WERI-Rb-1 (cell line): ENCODE measurements at regions not wholly inside any gene's neighbourhood (a gene's known extent, or its start where the extent isn't known, plus 50 kb on each side); places are given as distances from the start of the nearest gene placed in this dataset.

ENCODE experiments used
- DNase-seq: peaks from one replicate; pipeline ENCODE4 v3.0.0-alpha.2; 2020
- H3K27ac ChIP-seq: fragments of 250-450 bp; sonication (Bioruptor Pico); 2 replicates; pipeline ENCODE4 v1.5.1; 2020; ENCODE audit warnings: mild to moderate bottlenecking, moderate library complexity
- H3K27me3 ChIP-seq: fragments of 250-450 bp; sonication (Bioruptor Pico); 2 replicates; pipeline ENCODE4 v1.5.1; 2021; ENCODE audit warnings: mild to moderate bottlenecking, low read depth, moderate library complexity; ENCODE audit not compliant: insufficient read depth, severe bottlenecking
- H3K36me3 ChIP-seq: fragments of 250-450 bp; sonication (Bioruptor Pico); 2 replicates; pipeline ENCODE4 v1.5.1; 2020; ENCODE audit warnings: mild to moderate bottlenecking, moderate library complexity
- H3K4me3 ChIP-seq: 2 replicates; pipeline ENCODE4 v1.5.1; 2011; ENCODE audit warnings: low read depth, mild to moderate bottlenecking, control low read depth, low read length
- H3K9me3 ChIP-seq: fragments of 250-450 bp; sonication (Bioruptor Pico); 2 replicates; pipeline ENCODE4 v1.5.1; 2021; ENCODE audit warnings: mild to moderate bottlenecking, moderate library complexity; ENCODE audit not compliant: severe bottlenecking
- TF ChIP-seq, protein P1 (sequence below): IDR thresholded peaks from 2 replicates; pipeline ENCODE4 v1.5.1; 2011; ENCODE audit warnings: low read depth, mild to moderate bottlenecking, control low read depth, inconsistent platforms, low read length

DNA sequence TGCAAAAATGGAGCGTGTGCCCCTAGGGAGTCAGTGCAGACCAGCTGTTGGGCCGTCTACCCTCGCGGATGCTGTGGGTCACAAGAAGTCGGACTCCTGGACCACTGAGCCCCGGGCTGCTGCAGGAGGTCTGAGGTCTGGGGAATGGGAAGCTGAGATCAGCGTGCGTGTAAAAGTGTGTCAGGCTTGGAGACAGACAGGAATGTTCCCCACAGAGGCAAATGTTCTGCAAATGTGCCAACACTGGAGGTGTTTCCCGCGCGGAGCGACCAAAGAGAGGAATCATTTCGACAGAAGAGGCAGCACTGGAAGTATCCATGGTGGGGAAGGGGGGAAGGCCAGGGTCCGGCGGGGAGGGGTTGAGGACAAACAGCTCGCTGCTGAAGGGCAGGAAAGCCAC lies 643.8 kb upstream of the MGMT start:
- H3K27me3 ChIP-seq = peaks cover 7% of the 10 kb centered on the region
- no peak for DNase-seq
- H3K27ac ChIP-seq = no peak overlapping the region
- no peak overlapping the region for H3K4me3 ChIP-seq
- TF ChIP-seq, protein P1, sequence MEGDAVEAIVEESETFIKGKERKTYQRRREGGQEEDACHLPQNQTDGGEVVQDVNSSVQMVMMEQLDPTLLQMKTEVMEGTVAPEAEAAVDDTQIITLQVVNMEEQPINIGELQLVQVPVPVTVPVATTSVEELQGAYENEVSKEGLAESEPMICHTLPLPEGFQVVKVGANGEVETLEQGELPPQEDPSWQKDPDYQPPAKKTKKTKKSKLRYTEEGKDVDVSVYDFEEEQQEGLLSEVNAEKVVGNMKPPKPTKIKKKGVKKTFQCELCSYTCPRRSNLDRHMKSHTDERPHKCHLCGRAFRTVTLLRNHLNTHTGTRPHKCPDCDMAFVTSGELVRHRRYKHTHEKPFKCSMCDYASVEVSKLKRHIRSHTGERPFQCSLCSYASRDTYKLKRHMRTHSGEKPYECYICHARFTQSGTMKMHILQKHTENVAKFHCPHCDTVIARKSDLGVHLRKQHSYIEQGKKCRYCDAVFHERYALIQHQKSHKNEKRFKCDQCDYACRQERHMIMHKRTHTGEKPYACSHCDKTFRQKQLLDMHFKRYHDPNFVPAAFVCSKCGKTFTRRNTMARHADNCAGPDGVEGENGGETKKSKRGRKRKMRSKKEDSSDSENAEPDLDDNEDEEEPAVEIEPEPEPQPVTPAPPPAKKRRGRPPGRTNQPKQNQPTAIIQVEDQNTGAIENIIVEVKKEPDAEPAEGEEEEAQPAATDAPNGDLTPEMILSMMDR = no peak
- no peaks in the 10 kb centered on the region for H3K9me3 ChIP-seq
- H3K36me3 ChIP-seq = no peaks in the 10 kb centered on the region

DNA sequence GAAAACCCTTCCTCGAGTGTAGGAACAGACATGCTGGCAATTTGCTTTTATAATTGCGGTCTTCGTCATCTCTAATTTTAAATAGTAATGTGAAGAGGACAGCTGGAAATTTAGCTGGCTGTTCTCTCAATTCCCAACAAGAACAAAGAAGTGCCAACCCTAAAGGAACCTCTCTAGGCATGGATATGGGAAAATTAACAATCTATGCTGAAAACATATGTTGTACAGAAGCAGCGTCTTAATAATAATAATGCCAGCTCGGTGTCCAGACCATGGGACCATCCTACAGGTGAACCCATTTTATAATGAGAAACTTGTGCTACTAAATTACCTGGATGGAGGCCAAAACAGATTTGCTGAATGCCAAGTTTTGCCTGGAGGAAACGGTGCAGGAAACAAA lies 641.4 kb upstream of the MGMT start:
- no peak for DNase-seq
- Histone ChIP-seq H3K36me3 (no peaks in the 10 kb centered on the region), H3K27me3 (peaks cover 10% of the 10 kb centered on the region), H3K9me3 (no peaks in the 10 kb centered on the region), H3K4me3 (no peak overlapping the region), H3K27ac (no peak overlapping the region)
- TF ChIP-seq, protein P1 = no peak

DNA sequence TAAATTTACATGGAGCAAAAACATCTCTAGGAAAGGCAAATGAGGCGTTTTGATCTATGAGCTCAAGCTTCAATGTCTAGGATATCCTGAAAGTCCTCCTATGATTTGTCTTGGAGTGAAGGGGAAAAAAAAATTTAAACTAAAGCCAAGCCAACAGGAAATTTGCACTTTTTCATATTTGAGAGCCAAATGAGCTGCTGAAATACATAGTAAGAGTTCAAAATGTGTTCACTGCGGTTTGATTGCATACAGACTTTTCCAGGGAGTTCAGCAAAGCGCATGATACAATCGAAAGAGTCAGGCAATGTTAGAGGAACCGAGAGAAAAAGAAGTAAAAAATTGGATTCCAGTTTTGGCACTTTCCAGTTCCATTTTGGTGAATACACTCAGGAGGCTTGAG lies 633.4 kb upstream of the MGMT start:
- Histone ChIP-seq H3K9me3 (no peaks in the 10 kb centered on the region), H3K27me3 (peaks cover 3% of the 10 kb centered on the region), H3K27ac (no peak overlapping the region), H3K36me3 (no peaks in the 10 kb centered on the region), H3K4me3 (no peak overlapping the region)
- TF ChIP-seq, protein P1 = no peak
- DNase-seq = no peak

DNA sequence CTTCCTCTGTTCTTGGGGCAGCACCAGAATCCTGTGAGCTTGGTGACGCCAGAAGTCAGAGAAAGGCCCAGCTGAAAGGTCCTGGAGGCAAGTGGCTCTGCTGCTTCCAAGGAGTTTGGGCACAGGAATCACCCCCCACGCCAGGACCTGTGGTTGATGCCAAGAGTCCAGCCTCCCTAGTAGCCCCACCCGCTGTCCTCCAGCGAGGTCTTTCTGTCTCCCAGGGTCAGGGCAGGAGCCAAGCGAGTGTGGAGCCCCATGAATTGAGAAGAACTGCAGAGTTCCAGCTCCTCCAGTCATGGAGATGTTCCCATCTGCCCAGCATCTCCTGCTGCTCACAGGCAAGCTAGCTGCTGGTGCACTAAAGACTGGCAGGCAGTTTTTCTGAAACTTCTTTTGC lies 631.7 kb upstream of the MGMT start:
- Histone ChIP-seq H3K4me3 (no peak overlapping the region), H3K27me3 (no peaks in the 10 kb centered on the region), H3K36me3 (no peaks in the 10 kb centered on the region), H3K9me3 (no peaks in the 10 kb centered on the region), H3K27ac (no peak overlapping the region)
- DNase-seq = no peak
- TF ChIP-seq, protein P1 = no peak

DNA sequence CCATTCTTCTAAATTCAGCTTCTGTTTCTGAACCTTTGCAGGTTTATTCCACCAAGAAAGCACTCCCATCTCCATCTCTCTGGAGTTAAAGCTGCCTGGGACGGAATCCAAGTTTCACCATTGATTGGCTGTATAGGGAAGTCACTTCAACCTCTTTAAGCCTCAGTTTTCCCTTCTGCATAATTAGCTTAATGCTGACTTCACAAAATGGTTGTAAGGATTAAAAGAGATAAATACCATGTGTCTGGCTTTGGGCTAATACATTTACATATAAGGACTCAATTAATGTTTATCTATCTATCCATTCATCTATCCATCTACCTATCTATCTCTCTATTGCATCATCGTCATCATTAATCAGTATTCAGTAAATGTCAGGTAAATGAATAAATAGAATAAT lies 629.6 kb upstream of the MGMT start:
- TF ChIP-seq, protein P1 = no peak
- Histone ChIP-seq H3K27me3 (no peaks in the 10 kb centered on the region), H3K36me3 (no peaks in the 10 kb centered on the region), H3K9me3 (no peaks in the 10 kb centered on the region), H3K4me3 (no peak overlapping the region), H3K27ac (no peak overlapping the region)
- DNase-seq = no peak

DNA sequence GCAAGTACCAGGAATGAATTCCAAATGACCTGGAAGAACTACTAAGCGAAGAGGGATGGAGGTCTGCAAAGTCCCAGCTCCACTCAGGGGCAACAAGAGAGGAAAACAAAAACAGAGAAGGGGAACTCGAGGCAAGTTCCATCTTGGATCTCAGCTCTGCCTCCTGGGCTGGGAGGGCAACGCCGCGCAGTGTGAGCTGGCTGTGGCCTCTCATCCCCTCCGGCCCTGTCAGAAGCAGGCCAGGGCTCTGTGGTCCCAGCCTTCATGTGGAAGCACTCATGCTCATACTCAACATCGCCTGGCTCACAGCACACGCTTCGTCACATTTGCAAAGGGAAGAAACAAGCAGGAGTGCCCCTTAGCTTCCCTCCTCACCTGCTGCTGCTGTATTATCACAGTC lies 627.9 kb upstream of the MGMT start:
- TF ChIP-seq, protein P1 = no peak
- Histone ChIP-seq H3K27me3 (no peaks in the 10 kb centered on the region), H3K36me3 (no peaks in the 10 kb centered on the region), H3K4me3 (no peak overlapping the region), H3K27ac (no peak overlapping the region), H3K9me3 (no peaks in the 10 kb centered on the region)
- DNase-seq = no peak
